ENCODE measurements at regions not wholly inside any gene's neighbourhood (a gene's known extent, or its start where the extent isn't known, plus 50 kb on each side); places are given as distances from the start of the nearest gene placed in this dataset.

DNA sequence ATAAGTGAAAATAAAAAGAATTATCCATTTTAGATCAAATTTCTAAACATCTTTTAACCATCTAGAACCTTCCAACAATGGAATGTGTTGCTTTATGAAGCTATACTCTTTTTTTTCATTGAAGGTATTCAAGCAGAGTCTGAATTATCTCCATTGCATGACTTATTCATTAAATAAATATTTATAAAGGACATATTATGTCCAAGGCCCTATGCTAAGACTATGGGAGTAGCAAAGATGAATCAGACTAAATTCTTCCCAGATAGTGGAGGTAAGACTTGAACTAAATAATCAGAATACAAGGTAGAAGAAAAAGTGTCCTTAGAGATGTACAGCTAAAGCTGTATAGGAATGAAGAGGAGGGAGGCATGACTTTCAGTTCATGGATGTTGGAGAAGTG is 215.5 kb upstream of the RGMB start:
- Histone ChIP-seq H4K5ac (ENCODE audit: low read depth, low read length) (no peak overlapping the region), H3K36me3 (ENCODE audit: control insufficient read depth, insufficient read depth, low read length) (no peaks in the 10 kb centered on the region), H2BK15ac (ENCODE audit: low read depth, low read length) (no peak overlapping the region), H4K91ac (ENCODE audit: insufficient read depth, low read depth, low read length) (no peak overlapping the region), H3K4me3 (ENCODE audit: insufficient read depth, low read depth, low read length) (no peak overlapping the region), H3K79me1 (ENCODE audit: low read depth in 1 of 2, low read length in 2 of 2) (no peaks in the 10 kb centered on the region), H3K18ac (ENCODE audit: low read depth, low read length) (0 out of 2 replicates have a peak overlapping the region, but pooled peaks have one; percentile 37), H3K27me3 (ENCODE audit: control insufficient read depth, insufficient read depth, low read length) (no peaks in the 10 kb centered on the region), H2AK9ac (replicated peaks; ENCODE audit: low read depth, low read length, poor library complexity) (no peak overlapping the region), H3K9me1 (ENCODE audit: insufficient read depth, low read length) (no peaks in the 10 kb centered on the region; the same call in 1 of the 2 replicates), H2BK120ac (ENCODE audit: low read depth, low read length) (no peak overlapping the region), H2AFZ (replicated peaks; ENCODE audit: low read length, poor library complexity) (no peak overlapping the region), H2BK20ac (ENCODE audit: low read depth, low read length) (no peak overlapping the region), H3K14ac (replicated peaks; ENCODE audit: low read depth, low read length) (no peak overlapping the region), H3K27ac (ENCODE audit: insufficient read depth, low read length) (no peak overlapping the region), H2AK5ac (ENCODE audit: low read depth, low read length) (no peak overlapping the region), H3K4me2 (ENCODE audit: low read depth, low read length) (peak overlapping the region; percentile 57; the same call in 1 of the 2 replicates), H3K9ac (ENCODE audit: low read depth, low read length) (no peak overlapping the region), H3K4ac (ENCODE audit: low read depth, low read length) (no peak overlapping the region), H4K20me1 (ENCODE audit: insufficient read depth, low read length) (no peaks in the 10 kb centered on the region), H3K23ac (ENCODE audit: low read depth, low read length) (no peak overlapping the region), H3K56ac (ENCODE audit: extremely low read depth, insufficient read depth, low read length) (no peak overlapping the region), H3K9me3 (ENCODE audit: control insufficient read depth, insufficient read depth, low read length) (no peaks in the 10 kb centered on the region), H3K4me1 (ENCODE audit: control insufficient read depth, insufficient read depth, low read length) (peaks cover 5% of the 10 kb centered on the region; the same call in 1 of the 2 replicates), H4K8ac (ENCODE audit: low read depth in 2 of 2, low read length in 2 of 2) (no peak overlapping the region), H2BK5ac (ENCODE audit: low read depth, low read length, poor library complexity, severe bottlenecking) (peak overlapping the region; percentile 30)
- dilution Hi-C loops (cut with HindIII; ENCODE audit: low sequenced_read_pairs, unreplicated experiment) = no loop called here
- DNase-seq (peak; percentile 66), ATAC-seq (ENCODE audit: low read depth) (peak; percentile 94)
- no TSS peak for BruUV-seq (replicated peaks)
- no peak for TF ChIP-seq FOS (IDR thresholded peaks at IDR 0.05; ENCODE audit: low read depth, low read length)
- in situ Hi-C loops (cut with MboI; ENCODE audit: low sequenced_read_pairs) = no loop called here
- CTCF ChIA-PET = no interaction called here
- POLR2A ChIA-PET (ENCODE audit: unreplicated experiment) = no interaction called here
- intact Hi-C loops (cut with micrococcal nuclease) = no loop called here
